ENCODE measurements at regions not wholly inside any gene's neighbourhood (a gene's known extent, or its start where the extent isn't known, plus 50 kb on each side); places are given as distances from the start of the nearest gene placed in this dataset.

GRCh38 chr10:114723361-114723760 is 65.3 kb upstream of the ABLIM1 start:
- Histone ChIP-seq H3K56ac (ENCODE audit: extremely low read depth, insufficient read depth, low read length) (no peak overlapping the region), H3K27ac (ENCODE audit: insufficient read depth, low read length) (no peak overlapping the region), H2BK15ac (ENCODE audit: low read depth, low read length) (no peak overlapping the region), H3K23ac (ENCODE audit: low read depth, low read length) (no peak overlapping the region), H2AK5ac (ENCODE audit: low read depth, low read length) (no peak overlapping the region), H3K4me2 (ENCODE audit: low read depth, low read length) (no peak overlapping the region), H3K9me3 (ENCODE audit: control insufficient read depth, insufficient read depth, low read length) (no peaks in the 10 kb centered on the region), H2BK5ac (ENCODE audit: low read depth, low read length, poor library complexity, severe bottlenecking) (no peak overlapping the region), H3K27me3 (ENCODE audit: control insufficient read depth, insufficient read depth, low read length) (no peaks in the 10 kb centered on the region), H3K4me3 (ENCODE audit: insufficient read depth, low read depth, low read length) (no peak overlapping the region), H4K8ac (ENCODE audit: low read depth in 2 of 2, low read length in 2 of 2) (no peak overlapping the region), H3K14ac (replicated peaks; ENCODE audit: low read depth, low read length) (no peak overlapping the region), H2BK120ac (ENCODE audit: low read depth, low read length) (no peak overlapping the region), H3K9ac (ENCODE audit: low read depth, low read length) (no peak overlapping the region), H2AFZ (replicated peaks; ENCODE audit: low read length, poor library complexity) (no peak overlapping the region), H4K91ac (ENCODE audit: insufficient read depth, low read depth, low read length) (no peak overlapping the region), H3K4me1 (ENCODE audit: control insufficient read depth, insufficient read depth, low read length) (no peaks in the 10 kb centered on the region; the same call in 1 of the 2 replicates), H3K79me1 (ENCODE audit: low read depth in 1 of 2, low read length in 2 of 2) (no peaks in the 10 kb centered on the region; a peak in 1 of 4 replicates), H4K20me1 (ENCODE audit: insufficient read depth, low read length) (no peaks in the 10 kb centered on the region), H3K18ac (ENCODE audit: low read depth, low read length) (no peak overlapping the region), H4K5ac (ENCODE audit: low read depth, low read length) (no peak overlapping the region), H3K4ac (ENCODE audit: low read depth, low read length) (no peak overlapping the region), H2BK20ac (ENCODE audit: low read depth, low read length) (no peak overlapping the region), H2AK9ac (replicated peaks; ENCODE audit: low read depth, low read length, poor library complexity) (no peak overlapping the region), H3K36me3 (ENCODE audit: control insufficient read depth, insufficient read depth, low read length) (no peaks in the 10 kb centered on the region), H3K9me1 (ENCODE audit: insufficient read depth, low read length) (no peaks in the 10 kb centered on the region)
- no TSS peak for BruUV-seq (replicated peaks)
- no CpG with 5 or more reads among the region's 1 CpG for WGBS, 2 experiments (ENCODE audit: extremely low coverage in 2 of 2, insufficient read length in 1 of 2)
- intact Hi-C loops (cut with micrococcal nuclease) (no loop called here), in situ Hi-C loops (cut with MboI; ENCODE audit: low sequenced_read_pairs) (no loop called here), dilution Hi-C loops (cut with HindIII; ENCODE audit: low sequenced_read_pairs, unreplicated experiment) (no loop called here)
- ATAC-seq (ENCODE audit: low read depth) (no peak), DNase-seq (no peak)
- CTCF ChIA-PET = interaction anchor here (1.3 kb wide), 1 partner anchor 9 kb away, joined by 3 read pairs; no protein-coding TSS in a partner anchor
- POLR2A ChIA-PET (ENCODE audit: unreplicated experiment) = no interaction called here
- TF ChIP-seq BHLHE40 (IDR thresholded peaks at IDR 0.05; ENCODE audit: low read depth, low read length) (no peak), CEBPB (IDR thresholded peaks at IDR 0.05; ENCODE audit: low read depth, low read length) (no peak), CHD1 (IDR thresholded peaks at IDR 0.05; ENCODE audit: low read depth, low read length) (no peak), SMC3 (IDR thresholded peaks at IDR 0.05; ENCODE audit: low read depth, low read length) (no peak), RCOR1 (IDR thresholded peaks at IDR 0.05; ENCODE audit: insufficient replicate concordance, low read length) (no peak), POLR2A (IDR thresholded peaks at IDR 0.05; ENCODE audit: low read depth, low read length) (no peak), FOS (IDR thresholded peaks at IDR 0.05; ENCODE audit: low read depth, low read length) (no peak), MAZ (IDR thresholded peaks at IDR 0.05; ENCODE audit: borderline replicate concordance, low read depth, low read length) (no peak), RFX5 (IDR thresholded peaks at IDR 0.05; ENCODE audit: low read depth, low read length) (no peak), NFE2L2 (IDR thresholded peaks at IDR 0.05; ENCODE audit: low read depth, low read length) (no peak), RAD21 (IDR thresholded peaks at IDR 0.05; ENCODE audit: low read length) (no peak), MXI1 (IDR thresholded peaks at IDR 0.05; ENCODE audit: borderline replicate concordance, low read depth, low read length) (no peak), ELK1 (IDR thresholded peaks at IDR 0.05; ENCODE audit: borderline replicate concordance, low read depth, low read length) (no peak)
- TF ChIP-seq, protein P1, sequence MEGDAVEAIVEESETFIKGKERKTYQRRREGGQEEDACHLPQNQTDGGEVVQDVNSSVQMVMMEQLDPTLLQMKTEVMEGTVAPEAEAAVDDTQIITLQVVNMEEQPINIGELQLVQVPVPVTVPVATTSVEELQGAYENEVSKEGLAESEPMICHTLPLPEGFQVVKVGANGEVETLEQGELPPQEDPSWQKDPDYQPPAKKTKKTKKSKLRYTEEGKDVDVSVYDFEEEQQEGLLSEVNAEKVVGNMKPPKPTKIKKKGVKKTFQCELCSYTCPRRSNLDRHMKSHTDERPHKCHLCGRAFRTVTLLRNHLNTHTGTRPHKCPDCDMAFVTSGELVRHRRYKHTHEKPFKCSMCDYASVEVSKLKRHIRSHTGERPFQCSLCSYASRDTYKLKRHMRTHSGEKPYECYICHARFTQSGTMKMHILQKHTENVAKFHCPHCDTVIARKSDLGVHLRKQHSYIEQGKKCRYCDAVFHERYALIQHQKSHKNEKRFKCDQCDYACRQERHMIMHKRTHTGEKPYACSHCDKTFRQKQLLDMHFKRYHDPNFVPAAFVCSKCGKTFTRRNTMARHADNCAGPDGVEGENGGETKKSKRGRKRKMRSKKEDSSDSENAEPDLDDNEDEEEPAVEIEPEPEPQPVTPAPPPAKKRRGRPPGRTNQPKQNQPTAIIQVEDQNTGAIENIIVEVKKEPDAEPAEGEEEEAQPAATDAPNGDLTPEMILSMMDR (conservative IDR thresholded peaks at IDR 0.05; ENCODE audit: low read depth, low read length) = no peak
- TF ChIP-seq, protein P2, sequence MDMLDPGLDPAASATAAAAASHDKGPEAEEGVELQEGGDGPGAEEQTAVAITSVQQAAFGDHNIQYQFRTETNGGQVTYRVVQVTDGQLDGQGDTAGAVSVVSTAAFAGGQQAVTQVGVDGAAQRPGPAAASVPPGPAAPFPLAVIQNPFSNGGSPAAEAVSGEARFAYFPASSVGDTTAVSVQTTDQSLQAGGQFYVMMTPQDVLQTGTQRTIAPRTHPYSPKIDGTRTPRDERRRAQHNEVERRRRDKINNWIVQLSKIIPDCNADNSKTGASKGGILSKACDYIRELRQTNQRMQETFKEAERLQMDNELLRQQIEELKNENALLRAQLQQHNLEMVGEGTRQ (IDR thresholded peaks at IDR 0.05; ENCODE audit: low read depth, low read length) = no peak
